Suprapubic skin (tissue), 4 donors: ENCODE measurements at regions not wholly inside any gene's neighbourhood (a gene's known extent, or its start where the extent isn't known, plus 50 kb on each side); places are given as distances from the start of the nearest gene placed in this dataset.

Experiments
- CTCF ChIP-seq, 2 donors: fragments of 200-600 bp in 1 of 2; fragments of 450-650 bp in 1 of 2; sonication (generic) in 1 of 2; IDR thresholded peaks; one replicate each; pipeline ENCODE4 v1.5.1; 2016 to 2019; ENCODE audit warnings: antibody characterized with exemption in 2 of 2, mild to moderate bottlenecking in 1 of 2, moderate library complexity in 1 of 2
- EP300 ChIP-seq: sonication (generic); formaldehyde crosslinking; IDR thresholded peaks from one replicate; pipeline ENCODE4 v1.6.1; 2017; ENCODE audit warnings: antibody characterized with exemption
- POLR2A ChIP-seq, 2 donors: fragments of 450-650 bp; IDR thresholded peaks; one replicate each; pipeline ENCODE4 v1.6.1; 2017; ENCODE audit warnings: antibody characterized with exemption in 2 of 2, mild to moderate bottlenecking in 2 of 2, moderate library complexity in 2 of 2
- POLR2AphosphoS5 ChIP-seq, 3 donors: sonication (generic); formaldehyde crosslinking; IDR thresholded peaks; one replicate each; pipeline ENCODE4 v1.6.1; 2017; ENCODE audit warnings: antibody characterized with exemption in 3 of 3

GRCh38 chr11:122183933-122184332 lies 67.9 kb upstream of the BLID start:
- TF ChIP-seq POLR2AphosphoS5 (IDR thresholded peaks at IDR 0.05): no peak
- TF ChIP-seq CTCF (IDR thresholded peaks at IDR 0.05): no peak
- TF ChIP-seq POLR2A (IDR thresholded peaks at IDR 0.05): no peak
- no peak for TF ChIP-seq EP300
